Fibroblast of the aortic adventitia (primary cell): ENCODE measurements at regions not wholly inside any gene's neighbourhood (a gene's known extent, or its start where the extent isn't known, plus 50 kb on each side); places are given as distances from the start of the nearest gene placed in this dataset.

Experiments used
- DNase-seq: peaks from one replicate; pipeline ENCODE4 v3.0.0-alpha.2; 2010; ENCODE audit warnings: low read depth
- H3K4me3 ChIP-seq: 2 replicates; pipeline ENCODE4 v1.5.1; 2011; ENCODE audit warnings: low read depth, mild to moderate bottlenecking, control low read depth, low read length, moderate library complexity
- CTCF ChIP-seq: IDR thresholded peaks from 2 replicates; pipeline ENCODE4 v1.5.1; 2011; ENCODE audit warnings: mild to moderate bottlenecking, low read length, control low read depth, inconsistent platforms; ENCODE audit not compliant: insufficient read depth

DNA sequence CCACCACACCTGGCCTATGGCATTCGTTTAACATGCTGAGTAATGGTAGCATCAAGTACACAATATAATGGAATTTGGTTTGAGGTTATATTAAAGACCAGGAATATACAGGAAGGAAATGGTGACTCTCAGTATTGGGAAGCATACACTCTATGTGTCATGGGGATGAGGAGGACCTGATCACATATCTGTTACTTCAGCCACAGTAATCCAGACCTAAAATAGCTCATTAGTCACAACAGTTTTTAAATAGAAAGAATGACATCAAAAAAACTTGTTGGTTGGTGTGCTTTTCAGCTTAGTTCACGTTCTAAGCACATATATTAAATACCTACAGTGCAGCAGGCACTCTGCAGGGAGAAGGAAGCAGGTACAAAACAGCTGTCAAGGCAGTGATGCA is 52.5 kb upstream of the ATP2C1 start:
- TF ChIP-seq CTCF: no peak
- no peak overlapping the region for H3K4me3 ChIP-seq
- no peak for DNase-seq

GRCh38 chr3:130843441-130843840 is 50.4 kb upstream of the ATP2C1 start:
- TF ChIP-seq CTCF: no peak
- no peak for DNase-seq
- H3K4me3 ChIP-seq: no peak overlapping the region
